ENCODE measurements at regions not wholly inside any gene's neighbourhood (a gene's known extent, or its start where the extent isn't known, plus 50 kb on each side); places are given as distances from the start of the nearest gene placed in this dataset.

GRCh38 chr12:20126601-20127000 is 241.7 kb upstream of the PDE3A start:
- H3K27me3 ChIP-seq (ENCODE audit: insufficient read depth, low read length, poor library complexity, severe bottlenecking) = no peaks in the 10 kb centered on the region
- no peaks in the 10 kb centered on the region for H3K9me2 ChIP-seq (replicated peaks; ENCODE audit: low read depth, low read length)
- no peaks in the 10 kb centered on the region for H4K20me1 ChIP-seq (ENCODE audit: insufficient read depth, low read length, poor library complexity, severe bottlenecking)
- H2AFZ ChIP-seq (ENCODE audit: low read length) = no peak overlapping the region
- H3K4me2 ChIP-seq (ENCODE audit: low read depth, low read length, poor library complexity, severe bottlenecking) = no peak overlapping the region
- H3K9me3 ChIP-seq (ENCODE audit: insufficient read depth, low read depth, low read length) = no peaks in the 10 kb centered on the region
- H3K4me1 ChIP-seq (ENCODE audit: insufficient read depth, low read length, poor library complexity, severe bottlenecking) = peaks cover 11% of the 10 kb centered on the region
- no peak overlapping the region for H3K4me3 ChIP-seq (ENCODE audit: low read length, poor library complexity, severe bottlenecking)
- no peaks in the 10 kb centered on the region for H3F3A ChIP-seq (ENCODE audit: low read depth)
- no peaks in the 10 kb centered on the region for H3K79me2 ChIP-seq (ENCODE audit: insufficient read depth, low read length)
- H3K9ac ChIP-seq (ENCODE audit: low read depth, low read length, poor library complexity, severe bottlenecking) = no peak overlapping the region
- H3K36me3 ChIP-seq (ENCODE audit: insufficient read depth, low read length) = no peaks in the 10 kb centered on the region
- TF ChIP-seq EZH2phosphoT487 (IDR thresholded peaks at IDR 0.05; ENCODE audit: borderline replicate concordance) (no peak), CTCF (conservative IDR thresholded peaks at IDR 0.05; ENCODE audit: low read length) (no peak)

GRCh38 chr12:20127413-20127812 is 240.9 kb upstream of the PDE3A start:
- Histone ChIP-seq H3K9me3 (ENCODE audit: insufficient read depth, low read depth, low read length) (no peaks in the 10 kb centered on the region), H3K4me3 (ENCODE audit: low read length, poor library complexity, severe bottlenecking) (no peak overlapping the region), H3K36me3 (ENCODE audit: insufficient read depth, low read length) (no peaks in the 10 kb centered on the region), H3K27me3 (ENCODE audit: insufficient read depth, low read length, poor library complexity, severe bottlenecking) (no peaks in the 10 kb centered on the region), H3K9ac (ENCODE audit: low read depth, low read length, poor library complexity, severe bottlenecking) (no peak overlapping the region), H4K20me1 (ENCODE audit: insufficient read depth, low read length, poor library complexity, severe bottlenecking) (no peaks in the 10 kb centered on the region), H3K4me1 (ENCODE audit: insufficient read depth, low read length, poor library complexity, severe bottlenecking) (peaks cover 11% of the 10 kb centered on the region), H2AFZ (ENCODE audit: low read length) (no peak overlapping the region), H3K79me2 (ENCODE audit: insufficient read depth, low read length) (no peaks in the 10 kb centered on the region), H3K9me2 (replicated peaks; ENCODE audit: low read depth, low read length) (no peaks in the 10 kb centered on the region), H3F3A (ENCODE audit: low read depth) (no peaks in the 10 kb centered on the region), H3K4me2 (ENCODE audit: low read depth, low read length, poor library complexity, severe bottlenecking) (no peak overlapping the region)
- TF ChIP-seq CTCF (conservative IDR thresholded peaks at IDR 0.05; ENCODE audit: low read length) = no peak
- TF ChIP-seq EZH2phosphoT487 (IDR thresholded peaks at IDR 0.05; ENCODE audit: borderline replicate concordance) = no peak

GRCh38 chr12:20128928-20129327 is 239.4 kb upstream of the PDE3A start:
- H3K4me1 ChIP-seq (ENCODE audit: insufficient read depth, low read length, poor library complexity, severe bottlenecking) = peaks cover 11% of the 10 kb centered on the region
- H3K27me3 ChIP-seq (ENCODE audit: insufficient read depth, low read length, poor library complexity, severe bottlenecking) = no peaks in the 10 kb centered on the region
- H3K9me2 ChIP-seq (replicated peaks; ENCODE audit: low read depth, low read length) = no peaks in the 10 kb centered on the region
- TF ChIP-seq EZH2phosphoT487 (IDR thresholded peaks at IDR 0.05; ENCODE audit: borderline replicate concordance) = no peak
- no peak for TF ChIP-seq CTCF (conservative IDR thresholded peaks at IDR 0.05; ENCODE audit: low read length)
- no peaks in the 10 kb centered on the region for H4K20me1 ChIP-seq (ENCODE audit: insufficient read depth, low read length, poor library complexity, severe bottlenecking)
- no peaks in the 10 kb centered on the region for H3K9me3 ChIP-seq (ENCODE audit: insufficient read depth, low read depth, low read length)
- no peaks in the 10 kb centered on the region for H3K79me2 ChIP-seq (ENCODE audit: insufficient read depth, low read length)
- H3K9ac ChIP-seq (ENCODE audit: low read depth, low read length, poor library complexity, severe bottlenecking) = no peak overlapping the region
- H3F3A ChIP-seq (ENCODE audit: low read depth) = no peaks in the 10 kb centered on the region
- H3K36me3 ChIP-seq (ENCODE audit: insufficient read depth, low read length) = no peaks in the 10 kb centered on the region
- H2AFZ ChIP-seq (ENCODE audit: low read length) = no peak overlapping the region
- no peak overlapping the region for H3K4me3 ChIP-seq (ENCODE audit: low read length, poor library complexity, severe bottlenecking)
- no peak overlapping the region for H3K4me2 ChIP-seq (ENCODE audit: low read depth, low read length, poor library complexity, severe bottlenecking)
